ENCODE measurements at regions not wholly inside any gene's neighbourhood (a gene's known extent, or its start where the extent isn't known, plus 50 kb on each side); places are given as distances from the start of the nearest gene placed in this dataset.

DNA sequence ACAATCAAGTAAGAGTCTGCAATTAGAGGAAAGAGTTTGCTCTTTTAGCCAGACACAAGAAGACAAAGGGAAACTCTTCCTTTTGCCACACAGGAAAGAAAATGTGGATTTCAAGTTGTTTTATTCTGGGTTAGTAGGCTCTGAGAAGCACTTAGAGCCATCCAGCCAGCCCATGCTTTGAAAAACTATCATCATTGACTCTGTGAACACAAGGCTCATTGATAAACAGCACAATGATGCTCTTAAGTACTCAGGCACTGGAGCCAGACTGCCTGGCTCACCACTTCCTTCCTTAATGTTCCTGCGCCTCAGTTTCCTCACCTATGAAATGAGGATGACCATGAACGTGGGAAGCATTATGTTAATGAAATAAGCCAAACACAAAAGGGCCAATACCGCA, 150.2 kb upstream of the EEA1 start:
- TF ChIP-seq, protein P1, sequence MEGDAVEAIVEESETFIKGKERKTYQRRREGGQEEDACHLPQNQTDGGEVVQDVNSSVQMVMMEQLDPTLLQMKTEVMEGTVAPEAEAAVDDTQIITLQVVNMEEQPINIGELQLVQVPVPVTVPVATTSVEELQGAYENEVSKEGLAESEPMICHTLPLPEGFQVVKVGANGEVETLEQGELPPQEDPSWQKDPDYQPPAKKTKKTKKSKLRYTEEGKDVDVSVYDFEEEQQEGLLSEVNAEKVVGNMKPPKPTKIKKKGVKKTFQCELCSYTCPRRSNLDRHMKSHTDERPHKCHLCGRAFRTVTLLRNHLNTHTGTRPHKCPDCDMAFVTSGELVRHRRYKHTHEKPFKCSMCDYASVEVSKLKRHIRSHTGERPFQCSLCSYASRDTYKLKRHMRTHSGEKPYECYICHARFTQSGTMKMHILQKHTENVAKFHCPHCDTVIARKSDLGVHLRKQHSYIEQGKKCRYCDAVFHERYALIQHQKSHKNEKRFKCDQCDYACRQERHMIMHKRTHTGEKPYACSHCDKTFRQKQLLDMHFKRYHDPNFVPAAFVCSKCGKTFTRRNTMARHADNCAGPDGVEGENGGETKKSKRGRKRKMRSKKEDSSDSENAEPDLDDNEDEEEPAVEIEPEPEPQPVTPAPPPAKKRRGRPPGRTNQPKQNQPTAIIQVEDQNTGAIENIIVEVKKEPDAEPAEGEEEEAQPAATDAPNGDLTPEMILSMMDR (conservative IDR thresholded peaks at IDR 0.05; ENCODE audit: low read depth, low read length) = no peak
- TF ChIP-seq EZH2 (IDR thresholded peaks at IDR 0.05; ENCODE audit: low read length, unreplicated experiment) = no peak
- TF ChIP-seq EZH2phosphoT487 (IDR thresholded peaks at IDR 0.05; ENCODE audit: borderline replicate concordance, low read length) = no peak

Measured in PC-3 (cell line).